Omental fat pad (tissue), 3 donors: ENCODE measurements at regions not wholly inside any gene's neighbourhood (a gene's known extent, or its start where the extent isn't known, plus 50 kb on each side); places are given as distances from the start of the nearest gene placed in this dataset.

Experiments
- ATAC-seq: fragments of 150-250 bp; one replicate; pipeline ENCODE4 v1.9.1; 2016; ENCODE audit warnings: mild to moderate bottlenecking, moderate library complexity; ENCODE audit not compliant: low FRiP score
- DNase-seq: peaks from one replicate; pipeline ENCODE4 v3.0.0-alpha.2; 2019; ENCODE audit warnings: low spot score
- TF ChIP-seq, protein P1 (sequence below), 3 donors: fragments of 450-650 bp; IDR thresholded peaks; one replicate each; pipeline ENCODE4 v1.5.1; 2016 to 2017; ENCODE audit warnings: antibody characterized with exemption in 3 of 3, mild to moderate bottlenecking in 3 of 3, moderate library complexity in 2 of 3

GRCh38 chr6:166782520-166782919 is 155.5 kb upstream of the RPS6KA2 start:
- peak; percentile 37 for ATAC-seq
- DNase-seq, result no peak
- TF ChIP-seq, protein P1, sequence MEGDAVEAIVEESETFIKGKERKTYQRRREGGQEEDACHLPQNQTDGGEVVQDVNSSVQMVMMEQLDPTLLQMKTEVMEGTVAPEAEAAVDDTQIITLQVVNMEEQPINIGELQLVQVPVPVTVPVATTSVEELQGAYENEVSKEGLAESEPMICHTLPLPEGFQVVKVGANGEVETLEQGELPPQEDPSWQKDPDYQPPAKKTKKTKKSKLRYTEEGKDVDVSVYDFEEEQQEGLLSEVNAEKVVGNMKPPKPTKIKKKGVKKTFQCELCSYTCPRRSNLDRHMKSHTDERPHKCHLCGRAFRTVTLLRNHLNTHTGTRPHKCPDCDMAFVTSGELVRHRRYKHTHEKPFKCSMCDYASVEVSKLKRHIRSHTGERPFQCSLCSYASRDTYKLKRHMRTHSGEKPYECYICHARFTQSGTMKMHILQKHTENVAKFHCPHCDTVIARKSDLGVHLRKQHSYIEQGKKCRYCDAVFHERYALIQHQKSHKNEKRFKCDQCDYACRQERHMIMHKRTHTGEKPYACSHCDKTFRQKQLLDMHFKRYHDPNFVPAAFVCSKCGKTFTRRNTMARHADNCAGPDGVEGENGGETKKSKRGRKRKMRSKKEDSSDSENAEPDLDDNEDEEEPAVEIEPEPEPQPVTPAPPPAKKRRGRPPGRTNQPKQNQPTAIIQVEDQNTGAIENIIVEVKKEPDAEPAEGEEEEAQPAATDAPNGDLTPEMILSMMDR (IDR thresholded peaks at IDR 0.05), result no peak

DNA sequence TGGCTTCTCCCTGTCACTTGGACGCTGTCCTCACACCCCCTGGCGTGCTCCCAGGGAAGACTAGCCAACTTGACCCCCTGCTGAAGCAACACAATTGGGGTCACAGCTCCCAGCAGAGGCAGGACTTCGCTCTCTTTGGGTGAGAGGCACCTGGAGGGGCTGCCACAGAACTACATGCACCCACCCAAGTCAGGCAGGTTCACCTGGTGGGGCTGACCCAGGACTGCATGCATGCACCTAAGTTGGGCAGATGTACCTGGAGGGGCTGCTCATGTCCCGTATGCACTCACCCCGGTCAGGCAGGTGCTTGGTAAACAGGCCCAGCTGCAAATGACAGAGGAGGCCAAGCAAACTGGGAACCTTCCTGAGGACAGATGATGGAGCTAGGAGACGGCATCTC is 154.3 kb upstream of the RPS6KA2 start:
- DNase-seq, result no peak
- ATAC-seq, result no peak
- TF ChIP-seq, protein P1 (IDR thresholded peaks at IDR 0.05), result no peak

- ATAC-seq (no peak), DNase-seq (no peak)
- TF ChIP-seq, protein P1 (IDR thresholded peaks at IDR 0.05), result no peak
Measured at GRCh38 chr6:166779963-166780683, 153.1 kb upstream of the RPS6KA2 start.

GRCh38 chr6:166779381-166779780 is 152.3 kb upstream of the RPS6KA2 start:
- TF ChIP-seq, protein P1 (IDR thresholded peaks at IDR 0.05), result no peak
- no peak for DNase-seq
- no peak for ATAC-seq

GRCh38 chr6:166778776-166779175 is 151.7 kb upstream of the RPS6KA2 start:
- TF ChIP-seq, protein P1 (IDR thresholded peaks at IDR 0.05), result no peak
- ATAC-seq (no peak), DNase-seq (no peak)

DNA sequence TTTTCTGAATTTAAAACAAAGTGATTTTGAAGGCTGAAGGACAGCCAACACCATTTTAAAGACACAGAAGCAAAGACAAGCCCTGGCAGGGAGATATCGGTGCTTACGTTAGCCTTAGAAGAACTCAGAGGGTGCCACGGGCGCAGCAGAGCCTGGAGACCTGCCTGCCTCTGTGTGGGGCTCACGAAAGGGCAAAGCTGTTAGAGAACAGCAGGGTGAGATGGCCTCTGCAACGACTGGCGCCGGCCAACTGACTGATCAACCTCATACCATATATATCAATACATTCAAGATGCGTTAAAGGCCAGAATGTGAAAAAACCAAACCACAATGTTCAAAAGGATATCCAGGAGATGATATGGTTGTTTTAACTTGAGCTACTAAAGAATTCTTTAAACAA is 151.0 kb upstream of the RPS6KA2 start:
- DNase-seq (no peak), ATAC-seq (no peak)
- TF ChIP-seq, protein P1 (IDR thresholded peaks at IDR 0.05), result no peak

- TF ChIP-seq, protein P1 (IDR thresholded peaks at IDR 0.05), result no peak
- ATAC-seq, result no peak
- no peak for DNase-seq
Measured at GRCh38 chr6:166777096-166777630, 150.1 kb upstream of the RPS6KA2 start.
